Kidney (tissue), 13 donors: ENCODE measurements at regions not wholly inside any gene's neighbourhood (a gene's known extent, or its start where the extent isn't known, plus 50 kb on each side); places are given as distances from the start of the nearest gene placed in this dataset.

Source experiments
- DNase-seq, 5 donors: peaks; one replicate each; pipeline ENCODE4 v3.0.0-alpha.2; 2013 to 2020
- FAIRE-seq: peaks from 2 replicates; lab custom pipeline; 2012; peaks lifted over from hg19 to GRCh38; lab: Jason Lieb, UNC
- H3K27ac ChIP-seq, 2 donors: one replicate each; pipeline ENCODE4 v1.7.0; 2013; ENCODE audit warnings: low read depth in 2 of 2, low read length in 2 of 2, inconsistent platforms in 1 of 2
- H3K27me3 ChIP-seq: one replicate; pipeline ENCODE4 v1.7.1; 2013; ENCODE audit warnings: low read length, inconsistent platforms; ENCODE audit not compliant: control insufficient read depth, insufficient read depth
- H3K36me3 ChIP-seq, 3 donors: one replicate each; pipeline versions ENCODE4 v1.7.0 to v1.7.1; 2013; ENCODE audit warnings: low read length in 3 of 3, control low read depth in 1 of 3, inconsistent platforms in 1 of 3; ENCODE audit not compliant: insufficient read depth in 3 of 3, control insufficient read depth in 2 of 3
- H3K4me1 ChIP-seq, 3 donors: one replicate each; pipeline versions ENCODE4 v1.7.0 to v1.7.1; 2013; ENCODE audit warnings: low read length in 3 of 3, inconsistent platforms in 1 of 3, low read depth in 1 of 3; ENCODE audit not compliant: control insufficient read depth in 2 of 3, insufficient read depth in 2 of 3
- H3K4me3 ChIP-seq, 3 donors: one replicate each; pipeline versions ENCODE4 v1.7.0 to v1.8.1; 2013; ENCODE audit warnings: low read length in 3 of 3, control low read depth in 1 of 3, inconsistent platforms in 1 of 3
- H3K9ac ChIP-seq, 3 donors: one replicate each; pipeline versions ENCODE4 v1.7.0 to v1.7.1; 2013; ENCODE audit warnings: low read length in 3 of 3, control low read depth in 1 of 3, inconsistent platforms in 1 of 3
- H3K9me3 ChIP-seq, 3 donors: one replicate each; pipeline versions ENCODE4 v1.7.0 to v1.7.1; 2013; ENCODE audit warnings: low read length in 3 of 3, control low read depth in 1 of 3, inconsistent platforms in 1 of 3; ENCODE audit not compliant: control insufficient read depth in 2 of 3, insufficient read depth in 1 of 3
- intact Hi-C: fragments of 100-400 bp; cut with DNase I; formaldehyde crosslinking; loops from one replicate; pipeline ENCODE4 v1.11.1; 2022
- TF ChIP-seq, protein P1 (sequence below): IDR thresholded peaks from 3 replicates; pipeline ENCODE4 v1.5.1; 2012; ENCODE audit warnings: mild to moderate bottlenecking, moderate library complexity, borderline replicate concordance; ENCODE audit not compliant: insufficient read depth; ENCODE audit errors: extremely low read depth
- donor health status: control.
- donor health status: control.
- donor health status: control.
- donor health status: control.
- donor health status: control.
- donor health status: DM: yes; HTN: yes; CAD: no.
- donor health status: Normal renal cell carcinoma (clear cell type).

DNA sequence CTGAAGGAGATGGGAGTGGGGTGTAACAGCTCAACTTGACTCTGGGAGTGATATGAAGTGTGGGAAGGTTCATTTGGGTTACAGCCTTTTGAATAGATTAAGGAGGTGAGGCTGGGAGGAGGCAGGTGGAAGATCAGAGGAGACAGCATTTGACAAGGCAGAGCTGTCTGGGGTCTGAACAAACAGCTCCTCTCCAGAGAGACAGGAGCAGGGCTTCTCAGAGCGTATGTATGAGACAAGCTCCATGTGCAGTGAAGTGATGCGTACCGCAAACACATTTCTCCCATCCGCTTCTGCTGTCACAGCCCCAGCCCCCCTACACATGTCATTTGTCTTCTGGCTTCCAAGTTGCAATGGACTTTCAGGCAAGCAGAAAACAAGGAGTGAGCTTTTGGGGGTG, 137.1 kb upstream of the E2F8 start:
- intact Hi-C loops: no loop called here
- Histone ChIP-seq H3K9ac (no peak overlapping the region), H3K27me3 (no peaks in the 10 kb centered on the region), H3K27ac (no peak overlapping the region), H3K36me3 (no peaks in the 10 kb centered on the region), H3K4me1 (no peaks in the 10 kb centered on the region), H3K4me3 (no peak overlapping the region), H3K9me3 (no peaks in the 10 kb centered on the region)
- peak in 1 of 5 donors; percentile 14 for DNase-seq
- TF ChIP-seq, protein P1, sequence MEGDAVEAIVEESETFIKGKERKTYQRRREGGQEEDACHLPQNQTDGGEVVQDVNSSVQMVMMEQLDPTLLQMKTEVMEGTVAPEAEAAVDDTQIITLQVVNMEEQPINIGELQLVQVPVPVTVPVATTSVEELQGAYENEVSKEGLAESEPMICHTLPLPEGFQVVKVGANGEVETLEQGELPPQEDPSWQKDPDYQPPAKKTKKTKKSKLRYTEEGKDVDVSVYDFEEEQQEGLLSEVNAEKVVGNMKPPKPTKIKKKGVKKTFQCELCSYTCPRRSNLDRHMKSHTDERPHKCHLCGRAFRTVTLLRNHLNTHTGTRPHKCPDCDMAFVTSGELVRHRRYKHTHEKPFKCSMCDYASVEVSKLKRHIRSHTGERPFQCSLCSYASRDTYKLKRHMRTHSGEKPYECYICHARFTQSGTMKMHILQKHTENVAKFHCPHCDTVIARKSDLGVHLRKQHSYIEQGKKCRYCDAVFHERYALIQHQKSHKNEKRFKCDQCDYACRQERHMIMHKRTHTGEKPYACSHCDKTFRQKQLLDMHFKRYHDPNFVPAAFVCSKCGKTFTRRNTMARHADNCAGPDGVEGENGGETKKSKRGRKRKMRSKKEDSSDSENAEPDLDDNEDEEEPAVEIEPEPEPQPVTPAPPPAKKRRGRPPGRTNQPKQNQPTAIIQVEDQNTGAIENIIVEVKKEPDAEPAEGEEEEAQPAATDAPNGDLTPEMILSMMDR: no peak
- no peak for FAIRE-seq

DNA sequence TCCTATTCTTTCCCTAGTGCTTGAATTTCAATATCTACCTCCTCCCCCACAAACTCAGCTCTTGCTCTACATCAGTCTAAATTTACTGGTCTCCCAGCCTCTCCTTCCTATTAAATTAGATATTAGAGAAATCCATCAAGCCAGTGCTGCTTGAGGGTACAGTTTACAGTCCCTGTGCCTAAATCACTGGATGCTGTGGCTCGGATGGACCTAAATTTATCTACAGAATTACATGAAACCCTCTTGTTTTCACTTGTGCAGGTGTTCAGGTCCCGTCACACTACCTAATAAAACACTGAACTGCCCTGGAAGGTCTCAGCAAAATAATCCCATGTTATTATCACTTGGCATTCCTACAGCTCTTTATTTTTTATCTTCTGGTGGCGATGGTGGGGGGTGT, 134.7 kb upstream of the E2F8 start:
- H3K4me1 ChIP-seq: no peaks in the 10 kb centered on the region
- H3K9ac ChIP-seq: no peak overlapping the region
- H3K36me3 ChIP-seq: no peaks in the 10 kb centered on the region
- intact Hi-C loops: no loop called here
- no peak for DNase-seq
- H3K4me3 ChIP-seq: no peak overlapping the region
- no peaks in the 10 kb centered on the region for H3K9me3 ChIP-seq
- no peak for FAIRE-seq
- TF ChIP-seq, protein P1: no peak
- H3K27me3 ChIP-seq: no peaks in the 10 kb centered on the region
- no peak overlapping the region for H3K27ac ChIP-seq

DNA sequence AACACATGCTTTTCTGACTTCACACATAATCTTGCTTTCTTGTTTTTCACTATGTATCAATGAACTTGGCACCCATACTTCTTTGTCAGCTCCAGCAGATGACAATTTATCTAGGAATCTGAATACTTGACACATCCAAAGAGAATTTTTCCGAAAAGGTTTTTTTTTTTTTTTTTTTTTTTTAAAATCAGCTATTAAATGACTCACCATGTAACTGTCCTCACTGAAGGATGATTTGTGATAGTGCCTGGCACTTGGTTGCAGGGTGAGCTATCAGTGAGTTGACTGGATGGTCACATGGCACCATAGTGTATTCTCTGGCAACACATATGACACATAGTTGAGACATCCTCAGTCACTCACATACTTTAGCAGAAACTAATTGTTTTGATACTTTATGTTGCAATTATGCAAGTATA, 133.4 kb upstream of the E2F8 start:
- no peak for DNase-seq
- H3K36me3 ChIP-seq: no peaks in the 10 kb centered on the region
- no peaks in the 10 kb centered on the region for H3K4me1 ChIP-seq
- FAIRE-seq: peak; percentile 29
- H3K27me3 ChIP-seq: no peaks in the 10 kb centered on the region
- H3K9ac ChIP-seq: no peak overlapping the region
- H3K4me3 ChIP-seq: no peak overlapping the region
- TF ChIP-seq, protein P1: no peak
- H3K9me3 ChIP-seq: no peaks in the 10 kb centered on the region
- intact Hi-C loops: no loop called here
- H3K27ac ChIP-seq: no peak overlapping the region

DNA sequence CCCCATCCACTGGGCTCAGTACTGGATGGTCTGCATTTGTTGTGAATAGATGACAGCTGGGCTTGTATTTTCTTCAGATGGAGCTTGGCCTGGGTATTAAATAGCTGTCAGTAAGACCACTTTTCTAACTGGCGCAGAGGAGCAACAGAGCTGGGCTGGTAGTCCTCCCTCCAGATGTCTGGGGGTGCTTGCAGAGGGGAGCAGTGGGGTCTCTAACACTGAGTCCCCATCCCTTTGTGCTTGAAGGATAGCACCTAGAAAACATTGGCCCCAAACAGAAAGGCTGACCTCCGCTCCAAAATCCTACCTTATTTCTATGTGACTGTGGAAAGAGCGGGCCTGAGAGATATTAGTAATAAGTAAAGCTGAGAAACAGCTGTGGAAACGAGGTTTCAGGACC, 131.6 kb upstream of the E2F8 start:
- H3K9me3 ChIP-seq: no peaks in the 10 kb centered on the region
- no peaks in the 10 kb centered on the region for H3K4me1 ChIP-seq
- H3K9ac ChIP-seq: no peak overlapping the region
- FAIRE-seq (no peak), DNase-seq (no peak)
- TF ChIP-seq, protein P1: no peak
- no peaks in the 10 kb centered on the region for H3K36me3 ChIP-seq
- H3K27ac ChIP-seq: no peak overlapping the region
- H3K27me3 ChIP-seq: no peaks in the 10 kb centered on the region
- H3K4me3 ChIP-seq: no peak overlapping the region
- intact Hi-C loops: no loop called here
